HepG2 (cell line): ENCODE measurements at regions not wholly inside any gene's neighbourhood (a gene's known extent, or its start where the extent isn't known, plus 50 kb on each side); places are given as distances from the start of the nearest gene placed in this dataset.

ENCODE experiments used
- ATAC-seq: fragments of 200-7000 bp; cut with Tn5 transposase; 3 replicates; pipeline ENCODE4 v1.9.1; 2020; ENCODE audit warnings: mild to moderate bottlenecking, moderate library complexity
- BruUV-seq: library from RNA; stranded (reverse); fragments of 400-500 nt; replicated peaks from 2 replicates; lab custom pipeline; 2021; lab: Mats Ljungman, UMichigan
- CTCF ChIA-PET: fragments of 300-600 bp; formaldehyde crosslinking; extraction: SDS; loops from one replicate; lab custom pipeline; 2021; ENCODE audit warnings: low total read pairs, inconsistent platforms, low intra/inter-chr PET ratio; lab: Yijun Ruan, JAX
- POLR2A ChIA-PET: fragments of 350-600 bp; sonication (Branson Sonifier 250); formaldehyde crosslinking; loops from one replicate; lab custom pipeline; 2020; ENCODE audit warnings: antibody characterized with exemption, inconsistent platforms; lab: Yijun Ruan, JAX
- DNase-seq: peaks from one replicate; pipeline ENCODE4 v3.0.0-alpha.2; 2015; ENCODE audit warnings: low spot score
- FAIRE-seq: peaks from 3 replicates; lab custom pipeline; 2011; peaks lifted over from hg19 to GRCh38; lab: Jason Lieb, UNC
- H2AFZ ChIP-seq: one replicate; pipeline ENCODE4 v1.6.1; 2011; ENCODE audit warnings: low read length, inconsistent platforms
- H3K27ac ChIP-seq: fragments of 300-600 bp; 3 replicates; pipeline ENCODE4 v1.8.0; 2011; ENCODE audit warnings: mixed run types, mild to moderate bottlenecking, mixed read lengths, low read length, inconsistent platforms; ENCODE audit not compliant: insufficient read depth; ENCODE audit errors: extremely low read length
- H3K27me3 ChIP-seq, 2 experiments: fragments of 200-600 bp in 1 of 2; 2 replicates in 1 of 2; 3 replicates in 1 of 2; pipeline versions ENCODE4 v1.6.0 to v1.8.0; 2011; ENCODE audit warnings: low read length in 2 of 2, mild to moderate bottlenecking in 2 of 2, moderate library complexity in 2 of 2, inconsistent platforms in 1 of 2; ENCODE audit not compliant: insufficient read depth in 2 of 2, control insufficient read depth in 1 of 2
- H3K36me3 ChIP-seq, 2 experiments: fragments of 200-600 bp in 1 of 2; replicated peaks in 1 of 2; 2 replicates in 1 of 2; 3 replicates in 1 of 2; pipeline versions ENCODE4 v1.5.1 to v1.8.0; 2011; ENCODE audit warnings: low read length in 2 of 2, inconsistent platforms in 1 of 2; ENCODE audit not compliant: insufficient read depth in 2 of 2, control insufficient read depth in 1 of 2
- H3K4me1 ChIP-seq: 2 replicates; pipeline ENCODE4 v1.5.1; 2012; ENCODE audit warnings: low read length, inconsistent platforms; ENCODE audit not compliant: insufficient read depth
- H3K4me2 ChIP-seq: 2 replicates; pipeline ENCODE4 v1.6.0; 2011; ENCODE audit warnings: low read depth, low read length, inconsistent platforms
- H3K4me3 ChIP-seq, 3 experiments: fragments of 200-600 bp in 1 of 3; sonication (generic), shearing (Covaris generic) in 1 of 3; replicated peaks in 1 of 3; 2 replicates each; pipeline ENCODE4 v1.5.1; 2011 to 2016; ENCODE audit warnings: low read length in 3 of 3, inconsistent platforms in 2 of 3, low read depth in 2 of 3, mild to moderate bottlenecking in 2 of 3, control low read depth in 1 of 3, mixed read lengths in 1 of 3; ENCODE audit not compliant: insufficient read depth in 1 of 3
- H3K79me2 ChIP-seq: one replicate; pipeline ENCODE4 v1.6.1; 2011; ENCODE audit warnings: low read length, inconsistent platforms; ENCODE audit not compliant: insufficient read depth
- H3K9ac ChIP-seq: 2 replicates; pipeline ENCODE4 v1.6.0; 2011; ENCODE audit warnings: mild to moderate bottlenecking, low read depth, low read length, inconsistent platforms; ENCODE audit not compliant: insufficient read depth
- H3K9me3 ChIP-seq: 2 replicates; pipeline ENCODE4 v1.5.1; 2012; ENCODE audit warnings: mild to moderate bottlenecking, low read length
- H4K20me1 ChIP-seq: 2 replicates; pipeline ENCODE4 v1.6.0; 2011; ENCODE audit warnings: inconsistent platforms, mild to moderate bottlenecking, low read length, moderate library complexity; ENCODE audit not compliant: insufficient read depth
- CHD2 ChIP-seq: IDR thresholded peaks from 2 replicates; pipeline ENCODE4 v1.6.1; 2011; ENCODE audit warnings: low read depth, low read length, improper control_type of control experiment
- EHMT2 ChIP-seq: fragments of 200-600 bp; sonication (generic); IDR thresholded peaks from 2 replicates; pipeline ENCODE4 v1.7.0; 2017; ENCODE audit warnings: antibody characterized with exemption, low read depth, low read length, borderline replicate concordance
- GTF3A ChIP-seq: sonication (generic); formaldehyde crosslinking; conservative IDR thresholded peaks from 2 replicates; pipeline ENCODE4 v1.4.0; 2020; ENCODE audit warnings: mild to moderate bottlenecking, missing genetic modification reagents
- HMGA1 ChIP-seq: sonication (generic); formaldehyde crosslinking; conservative IDR thresholded peaks from 2 replicates; pipeline ENCODE4 v1.4.0; 2020; ENCODE audit warnings: missing genetic modification reagents
- MIER2 ChIP-seq: IDR thresholded peaks from 2 replicates; pipeline ENCODE4 v1.6.1; 2016; ENCODE audit warnings: missing biosample characterization, missing genetic modification reagents
- NR2F2 ChIP-seq: IDR thresholded peaks from 2 replicates; pipeline ENCODE4 v1.6.1; 2012; ENCODE audit warnings: low read depth, inconsistent platforms, borderline replicate concordance
- POLR2AphosphoS2 ChIP-seq: IDR thresholded peaks from 2 replicates; pipeline ENCODE4 v1.6.1; 2011; ENCODE audit warnings: low read depth, low read length, improper control_type of control experiment
- SKIL ChIP-seq: sonication (generic); formaldehyde crosslinking; IDR thresholded peaks from 2 replicates; pipeline ENCODE4 v1.8.0; 2022; ENCODE audit warnings: missing genetic modification reagents, mild to moderate bottlenecking, moderate library complexity, borderline replicate concordance
- SMARCC2 ChIP-seq: fragments of 450-650 bp; IDR thresholded peaks from 2 replicates; pipeline ENCODE4 v1.6.1; 2017; ENCODE audit warnings: antibody characterized with exemption, mild to moderate bottlenecking
- ZFX ChIP-seq: sonication (generic); formaldehyde crosslinking; IDR thresholded peaks from 2 replicates; pipeline ENCODE4 v1.4.0; 2020; ENCODE audit warnings: mild to moderate bottlenecking, low read depth, missing genetic modification reagents, moderate library complexity
- ZKSCAN5 ChIP-seq: sonication (generic); formaldehyde crosslinking; IDR thresholded peaks from 2 replicates; pipeline ENCODE4 v1.5.1; 2020; ENCODE audit warnings: mild to moderate bottlenecking, missing genetic modification reagents
- ZNF589 ChIP-seq: sonication (generic); formaldehyde crosslinking; conservative IDR thresholded peaks from 2 replicates; pipeline ENCODE4 v1.8.0; 2022; ENCODE audit warnings: mild to moderate bottlenecking, moderate library complexity, missing genetic modification reagents
- ZNF616 ChIP-seq: sonication (generic); formaldehyde crosslinking; IDR thresholded peaks from 2 replicates; pipeline ENCODE4 v1.5.0; 2020; ENCODE audit warnings: low read depth, mild to moderate bottlenecking, missing genetic modification reagents
- ZNF746 ChIP-seq: sonication (generic); formaldehyde crosslinking; IDR thresholded peaks from 2 replicates; pipeline ENCODE4 v1.8.0; 2022; ENCODE audit warnings: mild to moderate bottlenecking, missing genetic modification reagents
- WGBS: methylation state at CpG from one replicate; pipeline ENCODE4 v1.1.6; 2017; ENCODE audit warnings: low lambda C conversion rate; 5-methylcytosine and 5-hydroxymethylcytosine counted together
- in situ Hi-C: cut with HindIII; loops from 2 replicates; pipeline ENCODE4 v1.10.0; 2017; ENCODE audit warnings: low pct_unique_long_range_greater_than_20kb; ENCODE audit not compliant: extremely low pct_ligation_motif_present
- intact Hi-C: fragments of 100-400 bp; cut with micrococcal nuclease; formaldehyde crosslinking; loops from one replicate; pipeline ENCODE4 v1.10.0; 2022; ENCODE audit not compliant: unreplicated experiment
- TF ChIP-seq, protein P1 (sequence below): sonication (generic); formaldehyde crosslinking; IDR thresholded peaks from 2 replicates; pipeline ENCODE4 v1.8.1; 2023; ENCODE audit warnings: mild to moderate bottlenecking, inconsistent platforms, moderate library complexity, missing genetic modification reagents, borderline replicate concordance
- TF ChIP-seq, protein P2 (sequence below): sonication (generic); formaldehyde crosslinking; IDR thresholded peaks from 2 replicates; pipeline ENCODE4 v1.9.0; 2021; ENCODE audit warnings: missing genetic modification reagents, borderline replicate concordance
- TF ChIP-seq, protein P3 (sequence below): sonication (generic); formaldehyde crosslinking; IDR thresholded peaks from 2 replicates; pipeline ENCODE4 v1.4.0; 2020; ENCODE audit warnings: mild to moderate bottlenecking, missing genetic modification reagents, borderline replicate concordance

- Histone ChIP-seq H3K9me3 (no peaks in the 10 kb centered on the region), H3K36me3 (no peaks in the 10 kb centered on the region), H3K27me3 (peaks cover 3 to 55% of the 10 kb centered on the region in 2 experiments; a peak in 4 of 5 replicates), H3K4me2 (no peak overlapping the region), H3K4me3 (no peak overlapping the region), H3K27ac (no peak overlapping the region), H4K20me1 (no peaks in the 10 kb centered on the region), H3K79me2 (no peaks in the 10 kb centered on the region), H3K4me1 (no peaks in the 10 kb centered on the region), H2AFZ (no peak overlapping the region), H3K9ac (no peak overlapping the region)
- intact Hi-C loops, result no loop called here
- DNase-seq (no peak), FAIRE-seq (no peak), ATAC-seq (no peak)
- no TSS peak for BruUV-seq
- in situ Hi-C loops, result loop anchor here (10.0 kb wide), 1 partner anchor 322 kb away; no protein-coding TSS in a partner anchor
- POLR2A ChIA-PET, result no interaction called here
- whole genome bisulfite sequencing, result 33% methylated on average over 1 of the region's 4 CpGs
- CTCF ChIA-PET, result no interaction called here
- TF ChIP-seq HMGA1 (CRISPR knock-in tag) (no peak), CHD2 (no peak), ZNF616 (CRISPR knock-in tag) (no peak), ZKSCAN5 (CRISPR knock-in tag) (no peak), SKIL (no peak), MIER2 (CRISPR knock-in tag) (no peak), NR2F2 (no peak), ZNF589 (CRISPR knock-in tag) (no peak), ZFX (CRISPR knock-in tag) (no peak), GTF3A (CRISPR knock-in tag) (no peak), SMARCC2 (no peak), EHMT2 (no peak), POLR2AphosphoS2 (no peak), ZNF746 (no peak)
- TF ChIP-seq, protein P1, sequence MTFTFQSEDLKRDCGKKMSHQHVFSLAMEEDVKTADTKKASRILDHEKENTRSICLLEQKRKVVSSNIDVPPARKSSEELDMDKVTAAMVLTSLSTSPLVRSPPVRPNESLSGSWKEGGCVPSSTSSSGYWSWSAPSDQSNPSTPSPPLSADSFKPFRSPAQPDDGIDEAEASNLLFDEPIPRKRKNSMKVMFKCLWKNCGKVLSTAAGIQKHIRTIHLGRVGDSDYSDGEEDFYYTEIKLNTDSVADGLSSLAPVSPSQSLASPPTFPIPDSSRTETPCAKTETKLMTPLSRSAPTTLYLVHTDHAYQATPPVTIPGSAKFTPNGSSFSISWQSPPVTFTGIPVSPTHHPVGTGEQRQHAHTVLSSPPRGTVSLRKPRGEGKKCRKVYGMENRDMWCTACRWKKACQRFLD (CRISPR knock-in tag), result no peak
- TF ChIP-seq, protein P2, sequence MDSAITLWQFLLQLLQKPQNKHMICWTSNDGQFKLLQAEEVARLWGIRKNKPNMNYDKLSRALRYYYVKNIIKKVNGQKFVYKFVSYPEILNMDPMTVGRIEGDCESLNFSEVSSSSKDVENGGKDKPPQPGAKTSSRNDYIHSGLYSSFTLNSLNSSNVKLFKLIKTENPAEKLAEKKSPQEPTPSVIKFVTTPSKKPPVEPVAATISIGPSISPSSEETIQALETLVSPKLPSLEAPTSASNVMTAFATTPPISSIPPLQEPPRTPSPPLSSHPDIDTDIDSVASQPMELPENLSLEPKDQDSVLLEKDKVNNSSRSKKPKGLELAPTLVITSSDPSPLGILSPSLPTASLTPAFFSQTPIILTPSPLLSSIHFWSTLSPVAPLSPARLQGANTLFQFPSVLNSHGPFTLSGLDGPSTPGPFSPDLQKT (CRISPR knock-in tag), result no peak
- TF ChIP-seq, protein P3, sequence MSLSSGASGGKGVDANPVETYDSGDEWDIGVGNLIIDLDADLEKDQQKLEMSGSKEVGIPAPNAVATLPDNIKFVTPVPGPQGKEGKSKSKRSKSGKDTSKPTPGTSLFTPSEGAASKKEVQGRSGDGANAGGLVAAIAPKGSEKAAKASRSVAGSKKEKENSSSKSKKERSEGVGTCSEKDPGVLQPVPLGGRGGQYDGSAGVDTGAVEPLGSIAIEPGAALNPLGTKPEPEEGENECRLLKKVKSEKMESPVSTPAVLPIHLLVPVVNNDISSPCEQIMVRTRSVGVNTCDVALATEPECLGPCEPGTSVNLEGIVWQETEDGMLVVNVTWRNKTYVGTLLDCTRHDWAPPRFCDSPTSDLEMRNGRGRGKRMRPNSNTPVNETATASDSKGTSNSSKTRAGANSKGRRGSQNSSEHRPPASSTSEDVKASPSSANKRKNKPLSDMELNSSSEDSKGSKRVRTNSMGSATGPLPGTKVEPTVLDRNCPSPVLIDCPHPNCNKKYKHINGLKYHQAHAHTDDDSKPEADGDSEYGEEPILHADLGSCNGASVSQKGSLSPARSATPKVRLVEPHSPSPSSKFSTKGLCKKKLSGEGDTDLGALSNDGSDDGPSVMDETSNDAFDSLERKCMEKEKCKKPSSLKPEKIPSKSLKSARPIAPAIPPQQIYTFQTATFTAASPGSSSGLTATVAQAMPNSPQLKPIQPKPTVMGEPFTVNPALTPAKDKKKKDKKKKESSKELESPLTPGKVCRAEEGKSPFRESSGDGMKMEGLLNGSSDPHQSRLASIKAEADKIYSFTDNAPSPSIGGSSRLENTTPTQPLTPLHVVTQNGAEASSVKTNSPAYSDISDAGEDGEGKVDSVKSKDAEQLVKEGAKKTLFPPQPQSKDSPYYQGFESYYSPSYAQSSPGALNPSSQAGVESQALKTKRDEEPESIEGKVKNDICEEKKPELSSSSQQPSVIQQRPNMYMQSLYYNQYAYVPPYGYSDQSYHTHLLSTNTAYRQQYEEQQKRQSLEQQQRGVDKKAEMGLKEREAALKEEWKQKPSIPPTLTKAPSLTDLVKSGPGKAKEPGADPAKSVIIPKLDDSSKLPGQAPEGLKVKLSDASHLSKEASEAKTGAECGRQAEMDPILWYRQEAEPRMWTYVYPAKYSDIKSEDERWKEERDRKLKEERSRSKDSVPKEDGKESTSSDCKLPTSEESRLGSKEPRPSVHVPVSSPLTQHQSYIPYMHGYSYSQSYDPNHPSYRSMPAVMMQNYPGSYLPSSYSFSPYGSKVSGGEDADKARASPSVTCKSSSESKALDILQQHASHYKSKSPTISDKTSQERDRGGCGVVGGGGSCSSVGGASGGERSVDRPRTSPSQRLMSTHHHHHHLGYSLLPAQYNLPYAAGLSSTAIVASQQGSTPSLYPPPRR (CRISPR knock-in tag), result no peak
These were observed 92.8 kb upstream of the LANCL2 start for GRCh38 chr7:55272328-55272727.
